ENCODE measurements at regions not wholly inside any gene's neighbourhood (a gene's known extent, or its start where the extent isn't known, plus 50 kb on each side); places are given as distances from the start of the nearest gene placed in this dataset.

DNA sequence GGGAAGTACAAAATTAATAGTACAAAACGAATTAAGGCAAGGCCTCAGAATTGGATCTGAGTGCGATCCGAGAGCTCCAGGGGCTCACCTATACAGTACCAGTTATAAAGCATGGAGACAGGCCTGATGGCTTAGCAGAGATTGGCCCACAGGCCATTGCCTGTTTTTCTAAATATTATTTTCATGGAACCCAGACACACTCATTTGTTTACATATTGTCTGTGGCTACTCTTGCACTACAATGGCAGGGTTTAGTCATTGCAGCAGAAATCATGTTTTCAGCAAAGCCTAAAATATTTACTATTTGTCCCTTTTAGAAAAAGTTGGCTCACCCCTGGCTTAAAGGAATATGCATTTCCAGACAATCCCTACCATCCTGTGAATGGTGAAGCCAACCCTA, 578.9 kb downstream of the PLPP3 start:
- TF ChIP-seq, protein P1, sequence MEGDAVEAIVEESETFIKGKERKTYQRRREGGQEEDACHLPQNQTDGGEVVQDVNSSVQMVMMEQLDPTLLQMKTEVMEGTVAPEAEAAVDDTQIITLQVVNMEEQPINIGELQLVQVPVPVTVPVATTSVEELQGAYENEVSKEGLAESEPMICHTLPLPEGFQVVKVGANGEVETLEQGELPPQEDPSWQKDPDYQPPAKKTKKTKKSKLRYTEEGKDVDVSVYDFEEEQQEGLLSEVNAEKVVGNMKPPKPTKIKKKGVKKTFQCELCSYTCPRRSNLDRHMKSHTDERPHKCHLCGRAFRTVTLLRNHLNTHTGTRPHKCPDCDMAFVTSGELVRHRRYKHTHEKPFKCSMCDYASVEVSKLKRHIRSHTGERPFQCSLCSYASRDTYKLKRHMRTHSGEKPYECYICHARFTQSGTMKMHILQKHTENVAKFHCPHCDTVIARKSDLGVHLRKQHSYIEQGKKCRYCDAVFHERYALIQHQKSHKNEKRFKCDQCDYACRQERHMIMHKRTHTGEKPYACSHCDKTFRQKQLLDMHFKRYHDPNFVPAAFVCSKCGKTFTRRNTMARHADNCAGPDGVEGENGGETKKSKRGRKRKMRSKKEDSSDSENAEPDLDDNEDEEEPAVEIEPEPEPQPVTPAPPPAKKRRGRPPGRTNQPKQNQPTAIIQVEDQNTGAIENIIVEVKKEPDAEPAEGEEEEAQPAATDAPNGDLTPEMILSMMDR (conservative IDR thresholded peaks at IDR 0.05; ENCODE audit: low read length) = no peak
- TF ChIP-seq EZH2phosphoT487 (IDR thresholded peaks at IDR 0.05; ENCODE audit: borderline replicate concordance) = no peak

All from Loucy (cell line).